Smooth muscle cell (in vitro differentiated cells): ENCODE measurements at regions not wholly inside any gene's neighbourhood (a gene's known extent, or its start where the extent isn't known, plus 50 kb on each side); places are given as distances from the start of the nearest gene placed in this dataset.

Experiments
- DNase-seq: peaks from one replicate; lab custom pipeline; 2025; ENCODE audit not compliant: unreplicated experiment; lab: John Stamatoyannopoulos, UW
- H2AFZ ChIP-seq: fragments of 200-600 bp; sonication (generic); 2 replicates; pipeline ENCODE4 v1.6.0; 2016; ENCODE audit warnings: antibody characterized with exemption, low read depth, mild to moderate bottlenecking
- H3F3A ChIP-seq: fragments of 200-600 bp; sonication (generic); 2 replicates; pipeline ENCODE4 v1.6.0; 2017; ENCODE audit warnings: antibody characterized with exemption, low read depth
- H3K27ac ChIP-seq: fragments of 200-600 bp; sonication (generic); 2 replicates; pipeline ENCODE4 v1.5.1; 2016; ENCODE audit warnings: low read depth, mild to moderate bottlenecking
- H3K27me3 ChIP-seq: fragments of 200-600 bp; sonication (generic); 2 replicates; pipeline ENCODE4 v1.6.1; 2016; ENCODE audit warnings: low read depth, mild to moderate bottlenecking
- H3K36me3 ChIP-seq: fragments of 200-600 bp; sonication (generic); 2 replicates; pipeline ENCODE4 v1.5.1; 2016; ENCODE audit warnings: low read depth
- H3K4me1 ChIP-seq: fragments of 200-600 bp; sonication (generic); 2 replicates; pipeline ENCODE4 v1.5.1; 2016; ENCODE audit warnings: low read depth
- H3K4me2 ChIP-seq: fragments of 200-600 bp; sonication (generic); 2 replicates; pipeline ENCODE4 v1.6.0; 2016; ENCODE audit warnings: mild to moderate bottlenecking
- H3K4me3 ChIP-seq: fragments of 200-600 bp; sonication (generic); 2 replicates; pipeline ENCODE4 v1.5.1; 2016; ENCODE audit warnings: mild to moderate bottlenecking
- H3K79me2 ChIP-seq: fragments of 200-600 bp; sonication (generic); 2 replicates; pipeline ENCODE4 v1.6.0; 2016; ENCODE audit warnings: low read depth, mild to moderate bottlenecking
- H3K9ac ChIP-seq: fragments of 200-600 bp; sonication (generic); 2 replicates; pipeline ENCODE4 v1.6.0; 2016; ENCODE audit warnings: low read depth
- H3K9me3 ChIP-seq: fragments of 200-600 bp; sonication (generic); replicated peaks from 2 replicates; pipeline ENCODE4 v1.5.1; 2016; ENCODE audit warnings: low read depth
- H4K20me1 ChIP-seq: fragments of 200-600 bp; sonication (generic); 2 replicates; pipeline ENCODE4 v1.6.0; 2016; ENCODE audit warnings: low read depth
- CTCF ChIP-seq: fragments of 200-600 bp; sonication (generic); IDR thresholded peaks from 2 replicates; pipeline ENCODE4 v1.5.1; 2017; ENCODE audit warnings: borderline replicate concordance, mild to moderate bottlenecking, antibody characterized with exemption; ENCODE audit not compliant: insufficient read depth, poor library complexity, severe bottlenecking
- WGBS: methylation state at CpG from one replicate; pipeline ENCODE4 v1.1.7; 2016; ENCODE audit warnings: low lambda C conversion rate; 5-methylcytosine and 5-hydroxymethylcytosine counted together

- no peaks in the 10 kb centered on the region for H3K36me3 ChIP-seq
- H3K9ac ChIP-seq: no peak overlapping the region
- no peaks in the 10 kb centered on the region for H3K79me2 ChIP-seq
- no peak overlapping the region for H3K27ac ChIP-seq
- H3K4me1 ChIP-seq: peaks cover 4% of the 10 kb centered on the region
- H2AFZ ChIP-seq: no peak overlapping the region
- peaks cover 13% of the 10 kb centered on the region for H3K27me3 ChIP-seq
- H3K4me3 ChIP-seq: no peak overlapping the region
- 89% methylated on average over 6 of the region's 6 CpGs for WGBS
- no peaks in the 10 kb centered on the region for H3K9me3 ChIP-seq
- no peak for DNase-seq
- peaks cover 6% of the 10 kb centered on the region for H3F3A ChIP-seq
- no peak overlapping the region for H3K4me2 ChIP-seq
- no peaks in the 10 kb centered on the region for H4K20me1 ChIP-seq
- TF ChIP-seq CTCF: no peak
Observed at GRCh38 chr4:84407554-84408407, 91.3 kb downstream of the NKX6-1 start.

GRCh38 chr4:84403656-84404055, 95.4 kb downstream of the NKX6-1 start:
- 33% methylated on average over 4 of the region's 4 CpGs for WGBS
- Histone ChIP-seq H3K9ac (no peak overlapping the region), H3K79me2 (no peaks in the 10 kb centered on the region), H3K4me1 (peaks cover 4% of the 10 kb centered on the region), H3K9me3 (no peaks in the 10 kb centered on the region), H4K20me1 (no peaks in the 10 kb centered on the region), H3F3A (peaks cover 6% of the 10 kb centered on the region), H3K36me3 (no peaks in the 10 kb centered on the region), H3K27me3 (no peaks in the 10 kb centered on the region), H3K4me2 (peak overlapping the region; percentile 47), H3K27ac (peak overlapping the region; percentile 76), H2AFZ (peak overlapping the region; percentile 36), H3K4me3 (no peak overlapping the region)
- no peak for DNase-seq
- no peak for TF ChIP-seq CTCF

- 70% methylated on average over 3 of the region's 3 CpGs for WGBS
- Histone ChIP-seq H3K4me3 (no peak overlapping the region), H3K27me3 (no peaks in the 10 kb centered on the region), H3K4me1 (peaks cover 4% of the 10 kb centered on the region), H3K9me3 (no peaks in the 10 kb centered on the region), H3K27ac (no peak overlapping the region), H3K79me2 (no peaks in the 10 kb centered on the region), H3F3A (peaks cover 6% of the 10 kb centered on the region), H3K4me2 (no peak overlapping the region), H4K20me1 (no peaks in the 10 kb centered on the region), H3K36me3 (no peaks in the 10 kb centered on the region), H3K9ac (no peak overlapping the region), H2AFZ (no peak overlapping the region)
- DNase-seq: no peak
- no peak for TF ChIP-seq CTCF
Observed at GRCh38 chr4:84401701-84402306, 97.3 kb downstream of the NKX6-1 start.

GRCh38 chr4:84394386-84394785, 104.7 kb downstream of the NKX6-1 start:
- 50% methylated on average over 3 of the region's 3 CpGs for WGBS
- Histone ChIP-seq H3K4me1 (no peaks in the 10 kb centered on the region), H3K9me3 (no peaks in the 10 kb centered on the region), H2AFZ (no peak overlapping the region), H3K4me2 (no peak overlapping the region), H3K79me2 (no peaks in the 10 kb centered on the region), H3K9ac (no peak overlapping the region), H3K27me3 (no peaks in the 10 kb centered on the region), H3K4me3 (no peak overlapping the region), H3K27ac (no peak overlapping the region), H3K36me3 (no peaks in the 10 kb centered on the region), H3F3A (no peaks in the 10 kb centered on the region), H4K20me1 (no peaks in the 10 kb centered on the region)
- DNase-seq: no peak
- no peak for TF ChIP-seq CTCF
